HL-60 (cell line): ENCODE measurements at regions not wholly inside any gene's neighbourhood (a gene's known extent, or its start where the extent isn't known, plus 50 kb on each side); places are given as distances from the start of the nearest gene placed in this dataset.

Source experiments
- GABPA ChIP-seq: IDR thresholded peaks from 2 replicates; pipeline ENCODE4 v1.6.1; 2012; ENCODE audit warnings: low read depth
- POLR2AphosphoS5 ChIP-seq: IDR thresholded peaks from 2 replicates; pipeline ENCODE4 v1.6.1; 2012; ENCODE audit warnings: low read depth
- SPI1 ChIP-seq: IDR thresholded peaks from 2 replicates; pipeline ENCODE4 v1.6.1; 2012; ENCODE audit warnings: low read depth, mild to moderate bottlenecking, borderline replicate concordance
- TF ChIP-seq, protein P1 (sequence below): IDR thresholded peaks from one replicate; pipeline ENCODE4 v1.5.1; 2011; ENCODE audit warnings: low read length, control low read depth, inconsistent platforms; ENCODE audit not compliant: insufficient read depth
- TF ChIP-seq, protein P2 (sequence below): IDR thresholded peaks from 2 replicates; pipeline ENCODE4 v1.6.1; 2012; ENCODE audit warnings: low read depth; ENCODE audit not compliant: insufficient replicate concordance

DNA sequence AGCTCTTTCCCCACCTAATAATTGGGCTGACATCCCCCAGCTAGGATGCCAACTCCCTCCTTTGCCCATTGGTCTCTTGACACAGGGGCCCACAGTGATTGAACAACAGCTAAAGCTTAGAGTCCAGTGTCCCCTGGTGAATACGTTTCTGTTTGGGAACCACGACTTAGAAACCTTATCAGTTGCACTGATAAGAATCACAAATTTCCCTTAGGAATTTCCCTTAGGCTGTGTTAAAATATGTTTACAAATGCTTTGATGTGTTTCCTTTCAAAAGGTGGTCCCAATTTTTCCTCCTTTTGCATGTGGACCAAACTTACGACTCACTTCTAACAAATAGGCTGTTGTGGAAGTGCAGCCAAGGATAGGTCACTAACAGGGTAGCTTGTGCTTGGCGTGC is 126.0 kb upstream of the INHBA start:
- TF ChIP-seq, protein P1, sequence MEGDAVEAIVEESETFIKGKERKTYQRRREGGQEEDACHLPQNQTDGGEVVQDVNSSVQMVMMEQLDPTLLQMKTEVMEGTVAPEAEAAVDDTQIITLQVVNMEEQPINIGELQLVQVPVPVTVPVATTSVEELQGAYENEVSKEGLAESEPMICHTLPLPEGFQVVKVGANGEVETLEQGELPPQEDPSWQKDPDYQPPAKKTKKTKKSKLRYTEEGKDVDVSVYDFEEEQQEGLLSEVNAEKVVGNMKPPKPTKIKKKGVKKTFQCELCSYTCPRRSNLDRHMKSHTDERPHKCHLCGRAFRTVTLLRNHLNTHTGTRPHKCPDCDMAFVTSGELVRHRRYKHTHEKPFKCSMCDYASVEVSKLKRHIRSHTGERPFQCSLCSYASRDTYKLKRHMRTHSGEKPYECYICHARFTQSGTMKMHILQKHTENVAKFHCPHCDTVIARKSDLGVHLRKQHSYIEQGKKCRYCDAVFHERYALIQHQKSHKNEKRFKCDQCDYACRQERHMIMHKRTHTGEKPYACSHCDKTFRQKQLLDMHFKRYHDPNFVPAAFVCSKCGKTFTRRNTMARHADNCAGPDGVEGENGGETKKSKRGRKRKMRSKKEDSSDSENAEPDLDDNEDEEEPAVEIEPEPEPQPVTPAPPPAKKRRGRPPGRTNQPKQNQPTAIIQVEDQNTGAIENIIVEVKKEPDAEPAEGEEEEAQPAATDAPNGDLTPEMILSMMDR, result no peak
- no peak for TF ChIP-seq POLR2AphosphoS5
- TF ChIP-seq, protein P2, sequence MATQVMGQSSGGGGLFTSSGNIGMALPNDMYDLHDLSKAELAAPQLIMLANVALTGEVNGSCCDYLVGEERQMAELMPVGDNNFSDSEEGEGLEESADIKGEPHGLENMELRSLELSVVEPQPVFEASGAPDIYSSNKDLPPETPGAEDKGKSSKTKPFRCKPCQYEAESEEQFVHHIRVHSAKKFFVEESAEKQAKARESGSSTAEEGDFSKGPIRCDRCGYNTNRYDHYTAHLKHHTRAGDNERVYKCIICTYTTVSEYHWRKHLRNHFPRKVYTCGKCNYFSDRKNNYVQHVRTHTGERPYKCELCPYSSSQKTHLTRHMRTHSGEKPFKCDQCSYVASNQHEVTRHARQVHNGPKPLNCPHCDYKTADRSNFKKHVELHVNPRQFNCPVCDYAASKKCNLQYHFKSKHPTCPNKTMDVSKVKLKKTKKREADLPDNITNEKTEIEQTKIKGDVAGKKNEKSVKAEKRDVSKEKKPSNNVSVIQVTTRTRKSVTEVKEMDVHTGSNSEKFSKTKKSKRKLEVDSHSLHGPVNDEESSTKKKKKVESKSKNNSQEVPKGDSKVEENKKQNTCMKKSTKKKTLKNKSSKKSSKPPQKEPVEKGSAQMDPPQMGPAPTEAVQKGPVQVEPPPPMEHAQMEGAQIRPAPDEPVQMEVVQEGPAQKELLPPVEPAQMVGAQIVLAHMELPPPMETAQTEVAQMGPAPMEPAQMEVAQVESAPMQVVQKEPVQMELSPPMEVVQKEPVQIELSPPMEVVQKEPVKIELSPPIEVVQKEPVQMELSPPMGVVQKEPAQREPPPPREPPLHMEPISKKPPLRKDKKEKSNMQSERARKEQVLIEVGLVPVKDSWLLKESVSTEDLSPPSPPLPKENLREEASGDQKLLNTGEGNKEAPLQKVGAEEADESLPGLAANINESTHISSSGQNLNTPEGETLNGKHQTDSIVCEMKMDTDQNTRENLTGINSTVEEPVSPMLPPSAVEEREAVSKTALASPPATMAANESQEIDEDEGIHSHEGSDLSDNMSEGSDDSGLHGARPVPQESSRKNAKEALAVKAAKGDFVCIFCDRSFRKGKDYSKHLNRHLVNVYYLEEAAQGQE, result no peak
- TF ChIP-seq SPI1, result no peak
- TF ChIP-seq GABPA, result no peak
